ENCODE measurements at regions not wholly inside any gene's neighbourhood (a gene's known extent, or its start where the extent isn't known, plus 50 kb on each side); places are given as distances from the start of the nearest gene placed in this dataset.

GRCh38 chr12:74599932-74600331 is 62.3 kb downstream of the ATXN7L3B start:
- no peak for TF ChIP-seq CHD2 (IDR thresholded peaks at IDR 0.05; ENCODE audit: borderline replicate concordance, low read depth, low read length)
- TF ChIP-seq POLR2AphosphoS5 (IDR thresholded peaks at IDR 0.05; ENCODE audit: low read length): no peak
- TF ChIP-seq NRF1 (conservative IDR thresholded peaks at IDR 0.05; ENCODE audit: low read depth, low read length): no peak
- TF ChIP-seq CBFB (IDR thresholded peaks at IDR 0.05; ENCODE audit: low read depth): no peak
- TF ChIP-seq POLR2A (IDR thresholded peaks at IDR 0.05; ENCODE audit: low read depth, low read length): no peak
- no peak for TF ChIP-seq CTCF (IDR thresholded peaks at IDR 0.05 in 2 of 3, conservative IDR thresholded peaks at IDR 0.05 in 1 of 3; ENCODE audit: control insufficient read depth in 2 of 3, extremely low read depth in 1 of 3, insufficient read depth in 1 of 3, low read depth in 3 of 3, low read length in 3 of 3)
- TF ChIP-seq REST (IDR thresholded peaks at IDR 0.05; ENCODE audit: low read depth, low read length): no peak
